HepG2 (cell line): ENCODE measurements at regions not wholly inside any gene's neighbourhood (a gene's known extent, or its start where the extent isn't known, plus 50 kb on each side); places are given as distances from the start of the nearest gene placed in this dataset.

ENCODE experiments used
- ATAC-seq: fragments of 200-7000 bp; cut with Tn5 transposase; 3 replicates; pipeline ENCODE4 v1.9.1; 2020; ENCODE audit warnings: mild to moderate bottlenecking, moderate library complexity
- BruUV-seq: library from RNA; stranded (reverse); fragments of 400-500 nt; replicated peaks from 2 replicates; lab custom pipeline; 2021; lab: Mats Ljungman, UMichigan
- CTCF ChIA-PET: fragments of 300-600 bp; formaldehyde crosslinking; extraction: SDS; loops from one replicate; lab custom pipeline; 2021; ENCODE audit warnings: low total read pairs, inconsistent platforms, low intra/inter-chr PET ratio; lab: Yijun Ruan, JAX
- POLR2A ChIA-PET: fragments of 350-600 bp; sonication (Branson Sonifier 250); formaldehyde crosslinking; loops from one replicate; lab custom pipeline; 2020; ENCODE audit warnings: antibody characterized with exemption, inconsistent platforms; lab: Yijun Ruan, JAX
- DNase-seq: peaks from one replicate; pipeline ENCODE4 v3.0.0-alpha.2; 2015; ENCODE audit warnings: low spot score
- FAIRE-seq: peaks from 3 replicates; lab custom pipeline; 2011; peaks lifted over from hg19 to GRCh38; lab: Jason Lieb, UNC
- H2AFZ ChIP-seq: one replicate; pipeline ENCODE4 v1.6.1; 2011; ENCODE audit warnings: low read length, inconsistent platforms
- H3K27ac ChIP-seq: fragments of 300-600 bp; 3 replicates; pipeline ENCODE4 v1.8.0; 2011; ENCODE audit warnings: mixed run types, mild to moderate bottlenecking, mixed read lengths, low read length, inconsistent platforms; ENCODE audit not compliant: insufficient read depth; ENCODE audit errors: extremely low read length
- H3K27me3 ChIP-seq, 2 experiments: fragments of 200-600 bp in 1 of 2; 2 replicates in 1 of 2; 3 replicates in 1 of 2; pipeline versions ENCODE4 v1.6.0 to v1.8.0; 2011; ENCODE audit warnings: low read length in 2 of 2, mild to moderate bottlenecking in 2 of 2, moderate library complexity in 2 of 2, inconsistent platforms in 1 of 2; ENCODE audit not compliant: insufficient read depth in 2 of 2, control insufficient read depth in 1 of 2
- H3K36me3 ChIP-seq, 2 experiments: fragments of 200-600 bp in 1 of 2; replicated peaks in 1 of 2; 2 replicates in 1 of 2; 3 replicates in 1 of 2; pipeline versions ENCODE4 v1.5.1 to v1.8.0; 2011; ENCODE audit warnings: low read length in 2 of 2, inconsistent platforms in 1 of 2; ENCODE audit not compliant: insufficient read depth in 2 of 2, control insufficient read depth in 1 of 2
- H3K4me1 ChIP-seq: 2 replicates; pipeline ENCODE4 v1.5.1; 2012; ENCODE audit warnings: low read length, inconsistent platforms; ENCODE audit not compliant: insufficient read depth
- H3K4me2 ChIP-seq: 2 replicates; pipeline ENCODE4 v1.6.0; 2011; ENCODE audit warnings: low read depth, low read length, inconsistent platforms
- H3K4me3 ChIP-seq, 3 experiments: fragments of 200-600 bp in 1 of 3; sonication (generic), shearing (Covaris generic) in 1 of 3; replicated peaks in 1 of 3; 2 replicates each; pipeline ENCODE4 v1.5.1; 2011 to 2016; ENCODE audit warnings: low read length in 3 of 3, inconsistent platforms in 2 of 3, low read depth in 2 of 3, mild to moderate bottlenecking in 2 of 3, control low read depth in 1 of 3, mixed read lengths in 1 of 3; ENCODE audit not compliant: insufficient read depth in 1 of 3
- H3K79me2 ChIP-seq: one replicate; pipeline ENCODE4 v1.6.1; 2011; ENCODE audit warnings: low read length, inconsistent platforms; ENCODE audit not compliant: insufficient read depth
- H3K9ac ChIP-seq: 2 replicates; pipeline ENCODE4 v1.6.0; 2011; ENCODE audit warnings: mild to moderate bottlenecking, low read depth, low read length, inconsistent platforms; ENCODE audit not compliant: insufficient read depth
- H3K9me3 ChIP-seq: 2 replicates; pipeline ENCODE4 v1.5.1; 2012; ENCODE audit warnings: mild to moderate bottlenecking, low read length
- H4K20me1 ChIP-seq: 2 replicates; pipeline ENCODE4 v1.6.0; 2011; ENCODE audit warnings: inconsistent platforms, mild to moderate bottlenecking, low read length, moderate library complexity; ENCODE audit not compliant: insufficient read depth
- AGO1 ChIP-seq: fragments of 200-400 bp; formaldehyde crosslinking; IDR thresholded peaks from 2 replicates; pipeline ENCODE4 v1.6.1; 2017; ENCODE audit warnings: mild to moderate bottlenecking, low read depth, low read length, moderate library complexity; ENCODE audit not compliant: poor library complexity, severe bottlenecking
- CEBPG ChIP-seq: IDR thresholded peaks from 2 replicates; pipeline ENCODE4 v1.6.1; 2016
- IKZF4 ChIP-seq: sonication (generic); formaldehyde crosslinking; IDR thresholded peaks from 2 replicates; pipeline ENCODE4 v1.5.1; 2020; ENCODE audit warnings: borderline replicate concordance, mild to moderate bottlenecking, low read depth, missing genetic modification reagents; ENCODE audit errors: not compliant biosample characterization
- KAT2B ChIP-seq: fragments of 150-350 bp; IDR thresholded peaks from 2 replicates; pipeline ENCODE4 v1.6.1; 2014; ENCODE audit warnings: low read depth, low read length, borderline replicate concordance
- MXI1 ChIP-seq: IDR thresholded peaks from 3 replicates; pipeline ENCODE4 v1.6.1; 2012; ENCODE audit warnings: low read depth, low read length, inconsistent platforms, borderline replicate concordance
- PAF1 ChIP-seq: IDR thresholded peaks from 2 replicates; pipeline ENCODE4 v1.6.1; 2016; ENCODE audit warnings: missing genetic modification reagents, missing compliant biosample characterization
- RXRB ChIP-seq: IDR thresholded peaks from 2 replicates; pipeline ENCODE4 v1.6.1; 2016; ENCODE audit warnings: borderline replicate concordance, missing genetic modification reagents, missing compliant biosample characterization
- SMARCC2 ChIP-seq: fragments of 450-650 bp; IDR thresholded peaks from 2 replicates; pipeline ENCODE4 v1.6.1; 2017; ENCODE audit warnings: antibody characterized with exemption, mild to moderate bottlenecking
- THYN1 ChIP-seq: sonication (generic); formaldehyde crosslinking; IDR thresholded peaks from 2 replicates; pipeline ENCODE4 v1.8.1; 2023; ENCODE audit warnings: low read depth, mild to moderate bottlenecking, moderate library complexity, missing genetic modification reagents, borderline replicate concordance
- ZKSCAN1 ChIP-seq: fragments of 150-350 bp; IDR thresholded peaks from 2 replicates; pipeline ENCODE4 v1.6.1; 2014; ENCODE audit warnings: low read length
- ZNF18 ChIP-seq: sonication (generic); formaldehyde crosslinking; IDR thresholded peaks from 2 replicates; pipeline ENCODE4 v1.8.0; 2022; ENCODE audit warnings: mild to moderate bottlenecking, missing genetic modification reagents; ENCODE audit not compliant: insufficient replicate concordance
- ZNF232 ChIP-seq: sonication (generic); formaldehyde crosslinking; IDR thresholded peaks from 2 replicates; pipeline ENCODE4 v1.4.0; 2020; ENCODE audit warnings: missing genetic modification reagents, borderline replicate concordance
- ZNF530 ChIP-seq: sonication (generic); formaldehyde crosslinking; IDR thresholded peaks from 2 replicates; pipeline ENCODE4 v1.5.0; 2020; ENCODE audit warnings: low read depth, mild to moderate bottlenecking, missing genetic modification reagents
- ZNF543 ChIP-seq: sonication (generic); formaldehyde crosslinking; IDR thresholded peaks from 2 replicates; pipeline ENCODE4 v1.4.0; 2020; ENCODE audit warnings: mild to moderate bottlenecking, missing genetic modification reagents
- ZNF580 ChIP-seq: IDR thresholded peaks from 2 replicates; pipeline ENCODE4 v1.6.1; 2016; ENCODE audit warnings: low read depth, borderline replicate concordance
- ZSCAN5A ChIP-seq: sonication (generic); formaldehyde crosslinking; IDR thresholded peaks from 2 replicates; pipeline ENCODE4 v1.8.0; 2022; ENCODE audit warnings: mild to moderate bottlenecking, missing genetic modification reagents, borderline replicate concordance
- WGBS: methylation state at CpG from one replicate; pipeline ENCODE4 v1.1.6; 2017; ENCODE audit warnings: low lambda C conversion rate; 5-methylcytosine and 5-hydroxymethylcytosine counted together
- in situ Hi-C: cut with HindIII; loops from 2 replicates; pipeline ENCODE4 v1.10.0; 2017; ENCODE audit warnings: low pct_unique_long_range_greater_than_20kb; ENCODE audit not compliant: extremely low pct_ligation_motif_present
- intact Hi-C: fragments of 100-400 bp; cut with micrococcal nuclease; formaldehyde crosslinking; loops from one replicate; pipeline ENCODE4 v1.10.0; 2022; ENCODE audit not compliant: unreplicated experiment

GRCh38 chr9:87234854-87235253, 262.8 kb upstream of the DAPK1 start:
- in situ Hi-C loops, result loop anchor here (10.0 kb wide), 1 partner anchor 60 kb away; no protein-coding TSS in a partner anchor
- peaks cover 2 to 15% of the 10 kb centered on the region in 2 experiments; a peak in 3 of 5 replicates for H3K27me3 ChIP-seq
- FAIRE-seq (no peak), ATAC-seq (no peak), DNase-seq (no peak)
- H3K4me3 ChIP-seq, result no peak overlapping the region
- no peak overlapping the region for H2AFZ ChIP-seq
- H3K4me2 ChIP-seq, result no peak overlapping the region
- H3K79me2 ChIP-seq, result no peaks in the 10 kb centered on the region
- intact Hi-C loops, result no loop called here
- no TSS peak for BruUV-seq
- H3K9ac ChIP-seq, result no peak overlapping the region
- TF ChIP-seq KAT2B (no peak), IKZF4 (CRISPR knock-in tag) (no peak), MXI1 (no peak), PAF1 (CRISPR knock-in tag) (no peak), RXRB (no peak), THYN1 (no peak), ZSCAN5A (CRISPR knock-in tag) (no peak), ZNF580 (CRISPR knock-in tag) (no peak), AGO1 (no peak), CEBPG (CRISPR knock-in tag) (no peak), ZNF530 (no peak), SMARCC2 (no peak), ZNF543 (CRISPR knock-in tag) (no peak), ZNF232 (CRISPR knock-in tag) (no peak), ZKSCAN1 (no peak), ZNF18 (CRISPR knock-in tag) (no peak)
- no peaks in the 10 kb centered on the region for H4K20me1 ChIP-seq
- H3K9me3 ChIP-seq, result no peaks in the 10 kb centered on the region
- H3K4me1 ChIP-seq, result no peaks in the 10 kb centered on the region
- no peak overlapping the region for H3K27ac ChIP-seq
- POLR2A ChIA-PET, result no interaction called here
- 13% methylated on average over 3 of the region's 3 CpGs for WGBS
- CTCF ChIA-PET, result no interaction called here
- no peaks in the 10 kb centered on the region for H3K36me3 ChIP-seq
